Middle frontal gyrus (tissue), 1 donor: ENCODE measurements at regions not wholly inside any gene's neighbourhood (a gene's known extent, or its start where the extent isn't known, plus 50 kb on each side); places are given as distances from the start of the nearest gene placed in this dataset.
"Not testable (repeated sequence)": the region's sequence is repeated elsewhere in the genome, so short reads cannot be mapped to it uniquely, and the experiment has no call there.

Experiments
- DNase-seq: peaks from one replicate; pipeline ENCODE4 v3.0.0-alpha.2; 2015; ENCODE audit warnings: low spot score; ENCODE audit errors: extremely low spot score

DNA sequence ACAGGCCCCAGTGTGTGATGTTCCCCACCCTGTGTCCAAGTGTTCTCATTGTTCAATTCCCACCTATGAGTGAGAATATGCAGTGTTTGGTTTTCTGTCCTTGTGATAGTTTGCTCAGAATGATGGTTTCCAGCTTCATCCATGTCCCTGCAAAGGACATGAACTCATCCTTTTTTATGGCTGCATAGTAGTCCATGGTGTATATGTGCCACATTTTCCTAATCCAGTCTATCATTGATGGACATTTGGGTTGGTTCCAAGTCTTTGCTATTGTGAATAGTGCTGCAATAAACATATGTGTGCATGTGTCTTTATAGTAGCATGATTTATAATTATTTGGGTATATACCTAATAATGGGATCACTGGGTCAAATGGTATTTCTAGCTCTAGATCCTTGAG is 115.0 kb upstream of the TBX18 start:
- not testable (repeated sequence) for DNase-seq

DNA sequence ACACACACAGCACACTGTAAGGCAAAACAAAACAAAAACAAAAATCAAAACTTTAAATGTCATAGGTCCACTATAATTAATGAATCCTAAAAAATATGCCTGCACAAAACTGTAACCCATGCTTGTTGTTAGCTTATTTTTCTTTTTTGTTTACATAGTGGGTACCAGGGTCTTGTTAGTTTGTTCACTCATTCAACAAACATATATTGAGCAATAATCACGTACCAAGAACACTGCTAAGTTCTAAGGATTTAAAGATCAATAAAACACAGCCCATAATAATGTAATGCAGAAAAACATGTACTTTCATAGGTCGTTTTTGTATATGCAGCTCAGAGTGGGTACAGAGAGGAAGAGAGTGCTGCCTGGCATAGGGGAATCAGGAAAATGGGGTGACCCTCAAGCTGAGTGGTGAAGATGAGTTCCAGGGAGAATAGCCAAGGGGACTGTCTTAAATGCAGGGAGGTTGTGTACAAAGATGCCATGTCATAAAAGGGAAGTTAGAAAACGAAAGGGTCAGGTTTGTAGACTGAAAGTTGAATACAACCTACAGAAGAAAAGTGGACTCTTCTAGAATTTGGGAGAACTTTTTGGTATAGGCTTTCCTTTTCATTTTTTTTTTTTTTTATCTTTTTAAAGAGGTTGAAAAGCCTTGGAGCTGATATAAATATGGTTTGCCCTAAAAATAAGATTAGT is 113.3 kb upstream of the TBX18 start:
- no peak for DNase-seq

DNA sequence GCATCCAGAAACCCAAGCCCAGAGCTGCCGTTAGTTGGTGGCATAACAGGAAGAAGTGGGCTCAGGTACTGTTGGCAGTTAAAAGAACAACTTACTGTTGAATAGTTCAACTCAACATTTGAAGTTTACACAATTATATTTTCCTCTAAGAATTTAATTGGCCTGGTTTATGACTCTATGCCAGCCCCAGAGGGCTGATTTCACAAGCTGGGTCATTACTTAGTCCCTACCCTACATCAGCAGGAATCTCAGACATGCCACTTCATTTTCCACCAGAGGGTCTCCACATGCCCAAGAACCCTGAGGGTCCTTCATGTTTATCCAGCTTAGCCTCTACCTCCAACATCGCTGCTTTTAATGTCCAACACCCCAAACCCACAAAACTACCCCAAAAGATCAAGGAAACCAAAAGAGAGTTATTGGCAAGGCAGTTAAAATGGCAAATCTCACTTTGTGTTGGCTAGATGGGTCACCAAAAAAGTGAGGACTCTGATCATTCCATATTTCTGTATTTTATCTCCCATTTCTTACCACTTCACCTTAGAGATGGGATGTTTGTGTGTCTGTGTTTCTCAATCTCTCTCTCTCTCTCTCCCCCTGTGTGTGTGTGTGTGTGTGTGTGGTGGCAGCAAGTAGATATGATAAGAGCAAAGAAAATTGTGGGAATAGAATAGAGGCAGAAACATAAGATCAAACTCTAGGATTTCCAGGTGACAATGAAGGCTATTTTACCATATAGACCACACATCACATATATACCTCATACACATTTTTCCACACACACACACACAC is 112.5 kb upstream of the TBX18 start:
- DNase-seq, result no peak

DNA sequence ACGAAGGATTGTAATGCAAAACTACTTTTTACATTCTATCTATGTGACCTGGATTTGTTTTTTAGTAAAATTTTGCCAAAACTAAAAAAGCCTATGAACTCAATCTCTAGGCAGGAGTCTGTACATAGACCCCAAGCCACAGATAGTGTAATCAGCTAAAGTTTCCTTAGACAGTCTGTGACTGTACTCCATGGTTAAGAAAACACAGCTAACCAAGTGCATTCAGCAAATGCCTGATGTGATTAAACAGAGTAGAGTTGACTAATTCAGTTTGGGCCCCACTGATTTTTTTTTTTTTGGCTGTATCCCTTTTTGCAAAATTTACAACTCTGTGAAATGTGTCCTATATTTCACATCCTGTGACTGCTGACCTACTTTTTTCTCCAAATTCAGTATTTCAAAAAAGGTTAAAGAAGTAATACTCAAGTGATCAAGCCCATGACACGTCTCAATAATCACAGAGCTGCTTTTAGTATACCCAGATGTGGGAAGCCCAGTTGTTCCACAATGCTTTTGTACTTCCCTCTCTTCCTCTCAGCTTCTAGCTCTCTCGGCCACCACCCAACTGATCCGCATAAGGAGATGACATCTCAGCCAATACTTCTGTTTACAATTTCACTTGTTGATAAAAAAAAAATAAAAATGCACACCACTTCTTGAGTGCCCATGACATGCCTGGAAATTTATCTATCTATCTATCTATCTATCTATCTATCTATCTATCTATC is 108.8 kb upstream of the TBX18 start:
- DNase-seq, result no peak

DNA sequence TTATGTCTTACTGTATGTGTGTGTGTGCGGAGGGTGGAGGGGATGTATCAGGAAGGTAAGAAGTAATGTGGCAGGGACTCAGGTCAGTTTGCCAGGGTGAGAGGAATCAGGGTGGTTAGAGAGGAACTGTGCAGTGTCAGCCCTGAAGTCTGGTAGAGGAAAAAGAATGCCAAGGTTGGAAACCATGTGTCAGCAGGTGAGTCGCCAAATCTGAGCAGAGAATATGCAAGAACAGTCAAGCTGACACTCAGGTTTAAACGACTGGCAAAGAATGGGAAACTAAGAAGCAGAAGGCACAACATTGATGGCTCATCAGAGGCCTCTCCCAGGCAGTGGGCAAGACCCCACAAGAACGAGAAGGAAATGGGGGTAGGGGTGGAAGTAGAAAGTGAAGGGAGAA is 107.5 kb upstream of the TBX18 start:
- no peak for DNase-seq

DNA sequence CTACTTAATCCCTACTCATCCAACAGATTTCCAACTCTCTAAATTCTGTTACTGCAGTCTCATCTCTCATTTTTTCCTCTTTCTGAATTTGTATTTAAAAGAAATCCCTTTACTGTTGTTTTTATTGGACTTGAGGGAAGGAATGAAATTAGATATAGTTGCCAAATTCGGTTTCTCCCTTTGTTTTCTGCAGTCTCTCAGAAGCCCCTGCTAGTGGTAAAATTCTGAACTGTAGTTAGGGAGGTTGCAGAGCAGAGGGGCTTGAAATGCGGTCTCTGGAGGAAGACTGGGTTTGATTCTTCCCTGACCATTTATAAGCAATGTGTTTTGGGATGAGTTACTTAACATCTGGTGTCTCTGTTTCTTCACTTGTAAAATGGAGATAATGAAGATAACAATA is 106.3 kb upstream of the TBX18 start:
- no peak for DNase-seq

DNA sequence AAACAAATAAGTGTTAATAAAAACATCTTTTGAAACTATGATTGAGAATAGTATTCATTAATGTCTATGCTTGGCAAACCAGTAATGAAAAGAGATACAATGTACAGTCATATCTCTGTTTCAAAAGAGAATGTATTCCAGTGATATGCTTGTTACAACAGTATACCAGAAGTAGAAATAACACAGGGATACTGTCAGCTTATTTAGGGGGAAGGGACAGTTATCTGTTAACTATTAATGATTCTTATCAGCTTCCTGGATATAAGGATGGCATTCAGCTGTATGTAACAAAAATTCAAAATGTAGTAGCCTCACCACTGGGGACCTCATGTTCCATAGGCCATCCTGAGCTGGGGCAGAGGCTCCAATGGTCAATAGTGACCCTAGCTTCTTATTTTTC is 103.8 kb upstream of the TBX18 start:
- no peak for DNase-seq

DNA sequence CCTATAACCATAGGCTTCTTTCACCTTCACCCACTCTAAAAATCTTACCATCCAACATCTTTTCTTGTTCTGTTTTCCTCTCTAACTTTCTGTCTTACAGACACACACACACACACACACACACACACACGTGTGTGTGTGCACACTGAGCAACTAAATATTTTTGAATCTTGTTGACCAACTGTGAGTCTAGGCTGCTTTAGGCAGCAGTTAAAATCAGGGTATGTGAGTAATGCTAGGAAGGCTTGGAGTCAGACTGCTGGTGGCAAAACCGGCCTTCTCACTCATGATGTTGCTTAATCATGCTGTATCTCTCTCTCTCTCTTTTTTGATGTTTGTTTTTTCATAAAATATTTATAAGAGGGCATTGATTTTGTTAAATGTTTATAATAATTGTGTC is 103.1 kb upstream of the TBX18 start:
- no peak for DNase-seq

DNA sequence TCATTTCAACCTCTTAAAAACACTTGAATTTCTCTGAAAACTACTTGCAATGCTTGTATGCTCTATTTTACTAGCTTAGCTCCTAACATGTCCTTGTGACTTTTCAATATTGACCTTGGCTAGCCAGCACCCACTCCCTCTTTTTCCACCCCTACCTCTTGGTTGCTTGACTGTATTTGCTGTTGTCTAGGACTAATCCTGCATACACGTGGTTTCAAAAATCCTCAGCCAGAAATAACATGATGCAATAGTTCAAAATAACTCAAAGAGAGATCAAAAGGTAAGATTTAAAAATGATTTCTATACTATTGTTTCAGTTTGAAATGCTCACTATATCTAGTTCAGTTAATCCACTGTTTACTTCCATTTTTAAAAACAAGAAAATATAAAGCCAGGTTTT is 102.3 kb upstream of the TBX18 start:
- no peak for DNase-seq

DNA sequence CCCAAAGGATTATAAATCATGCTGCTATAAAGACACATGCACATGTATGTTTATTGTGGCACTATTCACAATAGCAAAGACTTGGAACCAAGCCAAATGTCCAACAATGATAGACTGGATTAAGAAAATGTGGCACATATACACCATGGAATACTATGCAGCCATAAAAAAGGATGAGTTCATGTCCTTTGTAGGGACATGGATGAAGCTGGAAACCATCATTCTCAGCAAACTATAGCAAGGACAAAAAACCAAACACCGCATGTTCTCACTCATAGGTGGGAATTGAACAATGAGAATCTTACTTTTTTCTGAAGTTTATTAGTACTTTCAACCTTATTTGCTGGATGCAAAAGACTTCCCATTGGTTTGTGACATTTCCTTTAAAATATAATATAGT is 101.0 kb upstream of the TBX18 start:
- DNase-seq, result not testable (repeated sequence)

DNA sequence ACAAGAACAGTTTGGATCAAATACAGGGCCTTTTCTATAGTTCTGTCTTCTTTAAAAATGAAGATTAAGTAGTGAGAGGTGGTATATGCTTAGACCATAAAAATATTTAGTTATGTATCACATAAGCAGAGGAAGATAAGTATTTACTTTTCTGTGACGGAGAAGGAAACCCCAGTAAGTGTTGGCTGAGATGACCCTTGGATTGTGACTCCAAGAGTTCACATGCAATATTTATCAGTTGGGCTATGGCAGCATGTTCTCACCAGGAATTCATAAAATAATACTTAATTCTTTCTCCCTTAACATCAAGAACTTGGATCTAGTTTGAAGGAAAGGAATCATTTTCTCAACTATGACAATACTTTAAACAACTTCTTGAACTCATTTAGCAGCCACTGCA is 98.4 kb upstream of the TBX18 start:
- DNase-seq, result no peak

DNA sequence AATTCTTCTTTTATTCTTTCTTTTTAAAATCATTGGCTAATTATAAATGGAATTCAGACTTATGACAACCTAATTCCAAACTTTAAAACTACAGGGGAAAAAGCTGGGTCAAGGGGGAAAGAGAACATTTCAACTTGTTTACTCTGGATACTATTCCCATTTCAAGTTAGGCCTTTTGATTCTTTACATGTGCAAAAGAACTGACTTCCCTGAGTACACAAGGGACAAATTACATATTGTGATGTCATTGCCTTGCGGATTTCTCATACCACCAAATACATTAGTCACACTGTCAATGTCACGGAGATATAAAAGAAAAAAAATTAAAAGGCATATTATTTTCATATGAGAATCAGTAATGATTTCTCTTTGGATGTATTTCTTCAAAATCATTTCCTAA is 96.5 kb upstream of the TBX18 start:
- DNase-seq, result no peak

DNA sequence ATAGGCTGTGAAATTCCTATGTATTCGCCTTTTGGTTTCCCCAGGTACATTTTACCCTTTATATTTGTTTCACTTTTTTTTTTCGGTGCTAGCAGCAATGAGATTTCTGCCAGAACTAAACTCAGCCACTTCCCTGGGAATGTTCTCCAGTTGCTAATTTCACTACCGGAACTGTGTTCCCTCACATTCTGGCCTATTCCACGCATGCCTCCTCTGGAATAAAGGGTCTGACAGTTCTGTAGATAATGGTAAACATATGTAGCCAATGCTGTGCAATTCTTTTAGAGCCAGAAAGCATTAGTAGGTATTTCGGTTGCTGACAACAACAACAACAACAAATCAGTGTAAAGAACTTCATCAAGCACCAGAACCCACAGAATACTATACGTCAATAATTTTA is 96.1 kb upstream of the TBX18 start:
- no peak for DNase-seq

DNA sequence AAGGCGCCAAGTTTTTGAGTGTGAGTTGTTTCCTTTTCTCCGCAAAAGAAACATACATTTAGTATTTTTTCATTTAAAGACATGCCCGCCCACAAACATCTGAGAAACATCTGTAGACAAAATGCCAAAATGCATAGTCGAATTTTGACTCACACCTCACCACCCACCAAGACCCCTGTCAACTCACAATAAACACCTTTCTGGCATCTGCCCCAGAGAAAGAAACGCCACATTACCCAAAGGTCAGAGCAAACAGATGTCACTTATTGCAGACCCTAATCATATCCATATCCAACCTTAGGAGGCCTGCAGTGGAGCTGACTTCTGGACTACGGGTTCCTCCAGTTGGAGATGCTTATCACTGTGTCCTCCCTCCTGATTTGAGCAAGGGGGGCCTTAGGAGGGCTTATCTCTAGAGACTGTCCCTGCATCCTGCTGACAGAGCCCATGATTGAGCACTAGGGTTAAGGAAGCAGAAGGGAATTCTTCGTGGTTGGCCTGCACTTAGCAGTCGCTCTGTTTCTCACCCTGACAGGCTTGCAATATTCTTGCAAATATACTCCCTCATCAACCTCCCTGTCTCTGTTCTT is 90.5 kb upstream of the TBX18 start:
- no peak for DNase-seq

DNA sequence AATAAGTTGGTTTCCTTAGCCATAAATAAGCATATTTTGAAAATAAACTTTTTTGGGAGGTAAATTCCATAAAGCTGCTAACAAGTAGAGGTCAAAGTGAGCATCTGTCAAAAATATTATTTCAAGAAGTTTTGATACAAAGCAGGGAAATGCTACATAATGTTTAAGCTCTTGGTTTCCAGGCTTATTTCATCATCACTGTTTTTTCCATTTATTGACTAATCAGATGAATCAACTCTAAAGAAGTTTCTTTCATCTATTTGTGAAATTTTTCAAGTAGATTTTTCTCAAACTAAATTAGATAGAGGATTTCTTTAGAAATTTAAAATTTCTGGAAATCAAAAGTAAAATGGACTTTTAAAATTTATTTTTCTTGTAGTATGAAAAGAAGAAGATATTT is 89.5 kb upstream of the TBX18 start:
- no peak for DNase-seq

DNA sequence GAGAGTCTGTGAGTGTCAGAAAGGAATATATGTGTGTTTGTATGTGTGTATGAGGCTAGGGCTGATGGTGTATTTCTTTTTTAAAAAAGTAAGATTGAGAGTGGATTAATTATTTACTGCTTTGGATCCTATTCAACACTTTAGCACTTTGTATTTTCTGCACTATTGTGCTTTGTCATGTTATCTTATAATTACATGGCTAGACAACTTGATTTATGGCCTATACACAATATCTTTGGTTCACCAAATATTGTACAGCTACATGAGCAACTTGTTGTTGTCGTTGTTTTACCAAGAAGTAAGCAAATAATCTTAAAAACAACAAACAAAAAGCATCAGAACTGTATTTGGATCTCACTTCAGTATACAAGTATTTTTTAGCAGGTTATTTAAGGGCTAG is 84.6 kb upstream of the TBX18 start:
- no peak for DNase-seq

DNA sequence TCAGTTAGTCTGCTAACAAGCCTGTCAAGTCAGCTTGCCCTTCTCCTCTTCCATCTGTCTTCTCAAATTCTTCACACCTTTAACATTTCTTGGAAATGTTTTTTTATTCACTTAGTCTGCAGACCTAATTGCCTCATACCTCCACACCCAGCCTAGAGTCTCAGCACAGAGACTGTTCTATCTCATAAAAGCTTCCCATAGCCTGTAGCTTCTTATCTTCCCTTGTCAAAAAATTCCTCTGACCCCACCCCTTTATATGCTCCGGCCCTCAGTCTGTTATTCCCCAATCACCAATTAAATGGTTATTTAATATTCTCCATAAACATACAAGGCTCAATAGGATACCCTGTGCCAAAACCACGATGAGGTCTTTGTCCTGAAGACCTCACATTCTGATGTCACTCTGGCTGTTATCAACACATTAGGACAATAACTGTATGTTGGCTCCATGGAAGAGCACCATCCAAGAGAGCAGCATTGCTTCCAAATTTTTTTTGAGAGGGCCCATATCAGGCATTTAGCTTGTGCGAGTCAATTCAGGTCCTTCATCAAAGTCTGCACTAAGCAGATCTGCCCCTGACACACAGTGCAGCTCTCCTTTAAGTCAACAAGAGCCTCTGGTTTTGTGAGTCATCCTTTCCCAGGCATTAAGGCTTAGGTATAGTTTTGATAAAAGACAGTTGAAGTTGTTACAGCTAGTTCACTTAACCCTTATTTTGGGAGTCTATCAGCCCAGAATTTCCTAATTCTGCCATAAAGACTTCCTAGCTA is 83.2 kb upstream of the TBX18 start:
- DNase-seq, result no peak

DNA sequence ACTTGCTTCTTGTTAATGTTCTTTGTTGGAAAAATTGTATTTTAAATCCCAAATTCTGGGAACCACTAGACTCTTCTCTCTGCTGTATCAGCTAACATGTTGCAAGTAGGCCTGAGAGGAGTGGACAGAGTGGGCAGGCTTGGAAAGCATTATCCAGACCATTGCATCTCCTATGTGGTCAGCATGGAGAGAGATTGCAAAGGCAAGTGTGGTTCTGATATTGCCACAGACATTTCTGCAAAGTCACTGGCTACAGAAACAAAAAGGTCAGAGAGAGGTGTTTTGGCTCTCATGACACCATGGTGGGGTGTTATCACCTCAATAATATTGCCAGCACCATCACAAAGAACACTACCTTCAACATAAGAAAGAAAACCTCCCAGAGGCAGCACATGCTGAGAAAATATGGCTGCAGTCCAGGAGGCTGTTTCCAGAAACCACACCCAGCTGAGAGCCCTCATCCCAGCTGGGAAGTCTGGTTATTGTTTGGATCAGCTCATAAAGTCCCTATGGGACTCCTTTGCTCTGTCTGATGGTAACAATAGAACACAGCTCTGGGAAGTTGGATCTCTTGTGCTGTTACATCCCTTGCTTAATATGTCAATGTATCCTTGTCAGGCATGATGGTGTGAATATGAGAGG is 78.2 kb upstream of the TBX18 start:
- no peak for DNase-seq

DNA sequence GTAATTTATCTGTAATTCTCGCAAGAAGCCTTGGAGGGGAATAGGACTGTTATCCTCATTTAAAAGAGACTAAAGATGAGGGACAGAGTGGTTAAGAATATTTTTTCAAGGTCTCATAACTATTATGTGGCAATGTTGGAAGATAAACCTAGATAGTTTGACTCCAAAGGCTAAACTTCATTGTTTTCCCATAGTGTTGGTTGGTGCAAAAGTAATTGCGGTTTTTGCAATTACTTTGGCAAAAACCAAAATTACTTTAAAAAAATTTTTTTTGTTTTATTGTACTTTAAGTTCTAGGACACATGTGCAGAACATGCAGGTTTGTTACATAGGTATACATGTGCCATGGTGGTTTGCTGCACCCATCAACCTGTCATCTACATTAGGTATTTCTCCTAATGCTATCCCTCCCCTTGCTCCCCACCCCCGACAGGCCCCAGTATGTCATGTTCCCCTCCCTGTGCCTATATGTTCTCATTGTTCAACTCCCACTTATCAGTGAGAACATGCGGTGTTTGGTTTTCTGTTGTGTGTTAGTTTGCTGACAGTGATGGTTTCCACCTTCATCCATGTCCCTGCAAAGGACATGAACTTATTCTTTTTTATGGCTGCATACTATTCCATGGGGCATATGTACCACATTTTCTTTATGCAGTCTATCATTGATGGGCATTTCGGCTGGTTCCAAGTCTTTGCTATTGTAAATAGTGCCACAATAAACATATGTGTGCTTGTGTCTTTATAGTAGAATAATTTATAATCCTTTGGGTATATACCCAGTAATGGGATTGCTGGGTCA is 72.9 kb upstream of the TBX18 start:
- DNase-seq, result not testable (repeated sequence)

DNA sequence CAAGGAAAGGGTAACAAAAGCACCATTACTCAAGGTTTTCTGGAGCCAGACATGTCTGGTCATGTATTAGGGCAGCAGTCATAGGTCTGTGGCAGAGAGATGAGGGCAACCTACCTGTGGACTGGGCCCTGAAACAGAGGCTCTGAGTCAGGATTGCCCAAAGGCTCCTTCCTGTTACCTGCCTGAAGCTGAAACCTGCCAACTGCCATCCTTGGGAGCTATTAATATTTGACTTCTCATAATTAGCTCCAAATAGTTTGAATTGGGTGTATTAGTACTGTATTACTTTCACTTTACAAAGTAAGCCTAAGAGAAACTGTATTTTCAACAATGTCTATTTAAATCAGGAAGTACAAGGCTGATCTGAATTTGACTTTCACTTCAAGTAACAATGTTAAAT is 72.0 kb upstream of the TBX18 start:
- no peak for DNase-seq
